ENCODE measurements at regions not wholly inside any gene's neighbourhood (a gene's known extent, or its start where the extent isn't known, plus 50 kb on each side); places are given as distances from the start of the nearest gene placed in this dataset.

DNA sequence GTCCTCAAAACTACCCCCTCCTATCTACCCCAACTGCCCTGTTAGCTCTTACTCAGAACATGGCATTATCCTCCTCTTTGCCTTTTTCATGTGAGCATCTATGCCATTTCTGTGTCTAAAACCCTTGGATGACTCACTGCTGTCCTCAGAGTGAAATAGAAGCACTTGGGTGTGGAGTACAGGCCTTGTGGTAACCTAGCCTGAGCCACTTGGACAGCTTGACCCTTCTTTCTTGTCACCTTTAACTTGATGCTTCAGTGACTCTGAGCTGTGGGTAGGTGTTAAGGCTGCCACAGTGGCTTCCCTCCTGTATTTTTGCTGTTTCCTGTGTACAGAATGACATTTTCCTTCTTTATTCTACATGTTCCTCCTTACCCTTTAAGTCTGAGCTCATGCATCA is 391.4 kb downstream of the SH3GL2 start:
- no peak for DNase-seq (ENCODE audit: low read depth in 2 of 2)

DNA sequence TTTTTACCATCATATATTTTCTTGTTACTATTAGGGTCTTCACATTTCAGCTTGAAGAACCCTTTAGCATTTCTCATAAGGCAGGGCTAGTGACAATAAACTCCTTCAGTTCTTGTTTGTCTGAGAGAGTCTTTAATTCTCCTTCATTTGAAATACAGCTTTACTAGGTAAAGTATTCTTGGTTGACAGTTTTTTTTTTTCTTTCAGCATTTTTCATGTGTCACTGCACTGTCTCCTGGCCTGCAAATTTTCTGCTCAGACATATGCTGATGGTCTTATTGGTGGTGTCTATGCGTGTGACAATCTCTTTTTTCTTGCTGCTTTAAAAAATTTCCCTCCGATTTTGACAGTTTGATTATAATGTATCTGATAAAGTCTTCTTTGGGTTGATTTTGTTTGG is 399.9 kb downstream of the SH3GL2 start:
- no peak for DNase-seq (ENCODE audit: low read depth in 2 of 2)

DNA sequence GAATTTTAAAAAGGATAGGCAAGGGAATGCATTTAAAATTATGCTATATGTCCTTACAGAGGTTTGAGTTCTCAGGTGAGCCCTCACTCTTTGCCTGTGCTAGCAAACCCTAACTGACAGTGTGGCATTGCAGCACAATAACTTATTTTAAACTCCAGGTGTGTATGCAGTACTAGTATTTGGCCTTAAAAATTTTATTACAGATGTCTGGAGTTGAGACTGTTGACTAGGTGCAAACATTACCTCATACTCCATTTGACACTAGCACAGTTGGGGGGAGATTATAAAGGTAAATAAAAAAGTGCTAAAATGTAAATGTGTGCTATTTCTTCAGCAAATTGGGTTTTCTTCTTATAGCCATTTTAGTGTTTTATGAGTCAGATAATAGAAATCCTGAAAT is 407.7 kb downstream of the SH3GL2 start:
- DNase-seq (ENCODE audit: low read depth in 2 of 2), result no peak

DNA sequence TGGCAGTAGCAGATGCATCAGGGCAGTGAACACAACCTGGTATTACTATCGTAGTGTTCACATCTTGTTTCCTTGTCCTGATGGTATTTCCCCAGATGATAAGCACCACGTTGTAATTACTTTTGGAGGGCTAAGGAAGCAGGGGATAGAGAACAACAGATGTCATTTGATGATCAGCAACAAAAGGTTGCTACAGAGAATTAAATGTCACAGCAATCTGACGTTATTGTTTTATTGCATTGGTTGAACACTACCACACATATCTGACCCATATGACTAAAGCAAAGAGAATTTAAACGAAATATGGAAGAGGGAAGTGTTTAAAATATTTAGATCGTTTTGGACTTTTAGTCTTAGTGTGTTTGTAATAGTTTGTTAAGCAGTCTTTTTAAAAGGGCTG is 408.3 kb downstream of the SH3GL2 start:
- DNase-seq (ENCODE audit: low read depth in 2 of 2), result no peak

DNA sequence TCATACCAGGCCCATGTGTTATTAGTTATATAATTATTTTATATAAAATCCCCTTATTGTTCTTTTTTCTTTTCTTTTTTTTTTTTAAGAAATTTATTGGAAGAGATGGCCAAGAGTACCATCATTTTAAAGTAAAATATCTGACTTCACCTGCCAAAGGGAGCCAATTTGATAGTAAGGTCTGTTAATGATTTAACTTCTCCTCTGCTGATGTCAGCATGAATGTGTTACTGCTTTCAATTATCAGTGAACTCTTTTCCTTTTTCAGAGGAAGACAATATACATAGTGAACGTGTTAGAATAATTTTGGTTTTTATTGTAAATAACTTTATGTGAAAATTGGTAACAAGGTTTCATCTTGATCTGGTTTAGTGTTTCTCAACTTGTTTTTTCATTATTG is 409.6 kb downstream of the SH3GL2 start:
- no peak for DNase-seq (ENCODE audit: low read depth in 2 of 2)

DNA sequence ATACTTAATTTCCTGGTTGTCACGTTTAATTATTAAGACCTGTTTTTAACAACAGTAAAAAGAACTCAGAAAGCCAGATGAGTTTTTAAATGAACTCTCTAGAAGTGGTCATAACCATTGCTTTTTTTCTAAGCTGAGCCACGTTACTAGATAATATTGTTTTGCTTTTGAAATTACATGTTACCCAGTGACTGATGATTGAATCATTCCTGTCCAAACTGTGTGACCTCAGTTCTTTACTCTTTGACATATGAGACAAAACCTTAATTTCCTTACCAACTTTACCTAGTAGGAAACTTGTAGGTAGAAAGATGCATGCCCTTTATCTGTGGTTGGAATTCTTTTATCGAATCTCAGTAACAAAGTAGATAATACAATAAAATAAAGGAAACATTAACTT is 411.7 kb downstream of the SH3GL2 start:
- DNase-seq (ENCODE audit: low read depth in 2 of 2), result no peak

DNA sequence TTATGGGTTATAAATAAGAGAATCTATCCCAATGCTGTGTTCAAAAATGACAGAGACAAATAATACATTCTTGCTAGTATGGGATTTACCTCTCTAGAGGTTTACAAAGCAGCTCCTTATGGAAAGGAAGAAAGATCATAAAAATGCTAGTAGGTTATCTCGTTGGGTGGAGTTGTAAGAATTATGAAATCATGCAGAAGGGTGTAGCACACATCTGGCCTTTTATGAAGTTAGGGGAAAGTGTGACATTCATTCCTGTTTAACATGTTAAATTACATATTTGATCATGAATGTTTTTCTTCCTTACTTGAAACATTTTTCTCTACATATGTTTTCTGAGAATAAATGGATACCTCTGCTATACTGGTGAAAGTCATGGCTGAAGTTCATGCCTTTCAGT is 414.2 kb downstream of the SH3GL2 start:
- DNase-seq (ENCODE audit: low read depth in 2 of 2), result no peak

DNA sequence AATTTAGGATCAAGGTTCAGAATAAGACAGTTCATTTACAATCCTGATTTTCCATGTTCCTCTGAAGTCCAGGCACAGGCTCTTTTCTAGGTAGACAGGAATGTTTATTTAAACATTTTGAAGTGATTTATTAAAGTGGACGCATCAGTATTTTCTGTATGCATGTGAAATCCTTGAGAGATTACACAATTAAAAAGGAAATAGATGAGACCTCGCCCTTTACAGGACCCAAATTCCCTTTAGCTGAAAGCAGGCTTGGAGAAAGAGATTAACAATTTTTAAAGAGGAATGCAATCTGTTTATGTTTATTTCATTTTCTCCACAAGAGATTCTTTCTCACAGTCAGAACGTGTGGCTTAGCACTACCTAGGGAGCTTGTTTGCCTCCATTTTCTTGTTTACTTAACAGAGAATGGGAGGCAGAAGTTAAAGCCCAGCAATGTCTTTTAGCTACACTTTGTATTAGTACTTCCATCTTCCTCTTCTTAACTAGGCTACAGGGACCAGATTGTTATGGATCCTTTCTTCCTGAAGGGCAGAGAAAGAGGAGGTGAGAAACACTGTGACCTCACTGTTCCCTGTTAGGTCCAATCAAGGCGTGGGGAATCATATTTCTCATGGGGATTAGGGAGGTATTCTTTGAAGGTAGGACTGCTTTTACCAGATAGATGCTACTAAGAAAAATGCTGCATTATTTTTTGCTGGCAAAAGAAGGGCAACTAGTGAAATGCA is 416.0 kb downstream of the SH3GL2 start:
- no peak for DNase-seq (ENCODE audit: low read depth in 2 of 2)

DNA sequence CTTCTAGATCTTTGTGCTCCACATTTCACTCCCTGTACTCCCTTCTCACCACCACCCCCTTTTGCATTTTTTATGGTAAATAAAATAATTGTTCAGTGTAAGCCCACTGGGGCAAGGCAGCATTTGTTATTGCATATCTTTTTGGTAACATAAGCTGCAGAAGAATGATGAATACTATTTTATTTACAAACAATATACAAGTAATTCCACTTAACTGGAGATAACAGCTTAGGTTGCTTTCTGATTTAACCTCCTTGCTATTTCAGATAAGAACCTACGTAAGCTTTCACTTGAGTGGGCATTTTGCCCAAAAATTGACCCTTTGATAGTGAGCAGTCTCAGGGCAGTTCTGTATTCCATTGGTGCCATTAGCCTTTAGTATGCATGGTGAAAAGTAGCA is 417.9 kb downstream of the SH3GL2 start:
- no peak for DNase-seq (ENCODE audit: low read depth in 2 of 2)

DNA sequence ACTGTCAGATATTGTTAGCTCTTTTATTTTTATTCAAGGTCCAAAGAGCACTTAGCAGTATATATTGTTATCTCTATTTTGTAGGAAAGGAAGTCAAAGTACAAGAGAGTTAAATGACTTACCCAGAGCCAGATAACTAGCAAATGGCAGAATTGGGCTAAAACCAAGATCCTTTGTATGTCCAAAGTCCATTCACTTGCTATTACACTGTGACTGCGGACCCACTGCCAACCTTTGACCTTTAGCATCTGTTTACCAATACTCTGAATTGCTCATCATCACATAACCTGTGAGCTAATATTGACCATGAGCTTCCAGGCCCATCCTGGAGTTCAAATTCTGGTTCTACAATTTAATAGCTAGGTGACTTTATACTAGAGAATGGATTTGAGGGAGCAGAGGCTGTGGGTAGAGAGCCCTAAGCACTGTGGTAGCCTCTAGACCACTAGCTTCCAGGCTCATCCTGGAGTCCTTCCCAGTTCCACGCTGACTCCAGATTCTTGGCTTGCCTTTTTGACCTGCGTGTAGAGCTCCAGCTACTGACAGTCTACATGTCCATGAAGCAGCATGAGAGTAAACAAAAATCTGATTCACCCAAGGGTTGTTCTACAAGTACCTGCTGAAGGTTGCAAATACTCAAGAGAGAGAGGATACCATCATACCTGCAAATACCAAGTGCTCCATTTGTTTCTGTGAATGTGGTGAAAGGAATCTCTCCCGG is 424.0 kb downstream of the SH3GL2 start:
- no peak for DNase-seq (ENCODE audit: low read depth in 2 of 2)

DNA sequence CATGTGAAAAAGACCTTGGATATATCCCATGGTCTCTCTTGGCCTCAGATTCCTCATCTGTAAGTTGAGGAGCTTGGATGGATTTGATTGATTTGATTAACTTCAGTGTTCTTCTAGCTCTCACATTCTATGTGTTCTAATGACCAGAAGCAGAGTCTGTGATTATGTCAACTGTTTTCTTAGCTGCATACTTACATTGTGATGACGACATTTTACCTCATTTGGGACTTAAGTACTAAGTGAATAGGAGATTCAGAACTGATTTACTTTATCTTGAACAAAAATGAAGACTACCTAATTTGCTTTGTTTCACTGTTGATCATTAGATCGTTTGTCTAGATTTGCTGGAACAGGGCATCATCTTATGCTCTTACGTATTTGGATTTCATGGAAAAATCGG is 427.7 kb downstream of the SH3GL2 start:
- no peak for DNase-seq (ENCODE audit: low read depth in 2 of 2)

DNA sequence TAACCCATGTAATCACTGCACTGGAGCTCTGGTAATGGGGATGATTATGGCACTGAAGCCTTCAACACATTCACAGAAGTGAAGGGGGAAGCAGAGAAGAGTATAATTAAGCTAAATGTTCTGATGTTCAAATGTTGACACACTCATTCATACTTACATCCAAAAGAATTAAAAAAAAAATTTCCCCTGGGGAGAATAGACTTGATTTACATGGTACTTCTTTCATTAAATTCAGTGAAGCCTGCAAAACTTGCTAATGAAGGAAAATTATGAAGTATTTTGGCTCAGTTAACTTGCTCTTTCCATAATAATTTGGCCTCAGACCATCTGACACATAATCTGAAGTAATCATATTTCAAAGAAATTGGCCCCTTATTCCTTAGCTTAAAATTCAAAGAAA is 428.8 kb downstream of the SH3GL2 start:
- no peak for DNase-seq (ENCODE audit: low read depth in 2 of 2)

DNA sequence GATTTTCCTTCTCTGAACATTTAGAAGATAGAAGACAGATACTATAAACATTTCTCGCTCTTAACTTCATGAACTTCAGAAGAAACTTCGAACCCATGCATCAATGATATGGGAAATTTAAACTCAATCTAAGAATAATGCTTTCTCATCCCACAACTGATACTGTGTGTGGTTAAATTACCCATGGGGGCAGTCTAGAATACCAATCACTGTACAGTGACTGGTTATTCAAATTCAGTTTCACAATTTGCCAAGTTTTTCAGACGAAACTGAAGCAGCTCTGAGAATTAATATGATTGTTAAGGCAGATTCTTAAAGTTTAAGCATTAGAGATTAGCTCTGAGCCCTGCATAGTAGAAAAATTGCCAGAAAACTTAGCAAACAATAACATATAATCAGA is 431.0 kb downstream of the SH3GL2 start:
- no peak for DNase-seq (ENCODE audit: low read depth in 2 of 2)

DNA sequence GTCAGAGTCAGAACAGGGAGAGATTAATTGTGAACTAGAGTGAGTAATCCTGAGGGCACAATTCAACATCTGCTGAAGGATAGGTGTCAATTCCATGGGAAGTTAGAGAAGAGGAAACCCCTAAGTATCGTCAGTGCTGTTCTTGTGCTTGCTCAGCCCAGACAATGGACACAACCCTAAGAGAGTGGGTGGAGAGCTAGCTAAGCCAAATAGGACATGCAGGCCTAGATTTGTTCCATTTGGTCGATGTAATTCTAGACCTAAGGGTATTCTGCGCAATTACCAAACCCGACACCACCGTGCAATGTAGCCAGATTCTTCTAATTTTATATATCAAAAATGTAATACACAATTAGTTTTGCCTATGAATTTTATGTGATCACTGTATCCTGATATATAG is 431.6 kb downstream of the SH3GL2 start:
- DNase-seq (ENCODE audit: low read depth in 2 of 2), result no peak

DNA sequence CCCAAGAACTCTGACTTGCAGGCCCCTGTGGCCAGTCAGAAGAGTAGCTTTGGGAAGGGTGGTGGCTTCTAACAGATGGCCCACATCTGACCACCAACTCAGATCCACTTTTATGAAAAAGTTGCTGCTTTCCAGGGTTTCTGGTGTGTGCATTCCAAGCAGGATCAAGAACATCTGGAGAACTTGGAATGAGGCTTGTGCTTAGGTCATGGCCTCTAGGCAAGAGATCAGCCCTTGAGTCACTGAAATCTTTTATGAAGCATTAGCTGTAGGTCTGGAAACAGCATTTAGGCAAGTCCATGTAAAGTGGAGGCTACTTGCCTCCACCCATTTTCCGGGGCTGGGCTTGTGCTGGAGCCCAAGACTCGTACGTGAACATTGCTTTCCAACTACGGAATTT is 433.3 kb downstream of the SH3GL2 start:
- DNase-seq (ENCODE audit: low read depth in 2 of 2), result no peak

DNA sequence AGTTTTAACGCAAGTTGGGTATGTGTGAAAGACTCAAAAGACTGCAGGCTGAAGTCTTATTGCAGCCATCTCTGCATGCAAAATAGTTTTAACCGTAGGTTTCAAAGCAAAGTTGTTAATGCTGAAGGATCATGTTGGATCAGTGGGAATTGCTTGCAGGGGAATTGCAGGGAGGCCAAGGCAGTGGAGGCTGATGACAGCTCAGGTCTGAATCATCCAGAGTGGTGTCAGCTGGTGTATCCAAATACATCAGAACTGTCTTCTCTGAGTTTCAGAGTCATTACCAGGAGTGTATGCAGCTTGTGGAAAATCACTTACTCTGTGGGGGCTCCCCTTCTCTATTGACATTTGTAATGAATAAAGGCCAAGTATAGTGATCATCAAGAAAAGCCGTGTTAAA is 435.7 kb downstream of the SH3GL2 start:
- no peak for DNase-seq (ENCODE audit: low read depth in 2 of 2)

DNA sequence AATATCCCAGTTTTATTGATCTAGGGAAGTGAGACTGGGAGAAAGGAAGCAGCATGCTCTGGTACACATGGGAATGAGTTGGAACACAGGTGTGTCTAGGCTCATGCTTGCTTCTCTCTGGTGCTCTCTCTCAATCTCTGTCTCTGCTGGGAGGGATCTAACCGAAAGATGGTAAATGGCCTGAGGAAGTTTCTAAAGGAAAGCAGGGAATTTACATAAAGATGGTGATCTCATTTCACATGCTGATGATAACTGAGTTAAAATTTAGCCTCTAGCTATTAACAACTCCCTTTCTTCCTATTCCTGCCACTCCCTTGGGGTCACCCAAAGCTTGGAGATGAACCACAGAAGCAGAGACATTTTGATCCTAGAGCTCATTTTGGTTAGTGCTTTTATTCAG is 436.2 kb downstream of the SH3GL2 start:
- DNase-seq (ENCODE audit: low read depth in 2 of 2), result no peak

DNA sequence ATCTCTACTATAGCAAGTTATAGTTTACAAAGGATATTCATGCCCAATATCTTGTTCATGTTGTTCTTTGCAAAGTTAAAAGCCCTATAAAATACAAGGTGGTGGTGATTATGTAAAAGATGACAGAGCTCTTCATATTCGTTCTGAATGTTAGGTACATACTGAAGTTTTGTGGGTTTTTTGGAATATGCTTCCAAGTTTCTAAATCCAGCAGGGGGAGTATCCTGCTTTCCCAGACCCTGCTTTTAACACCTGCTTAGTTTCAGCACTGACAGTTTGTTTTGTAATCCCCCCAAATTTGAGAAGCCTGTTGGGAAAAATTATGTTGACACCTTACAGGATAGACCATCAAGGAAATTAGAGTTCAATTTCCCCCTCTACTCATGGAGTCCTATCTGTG is 438.3 kb downstream of the SH3GL2 start:
- no peak for DNase-seq (ENCODE audit: low read depth in 2 of 2)

DNA sequence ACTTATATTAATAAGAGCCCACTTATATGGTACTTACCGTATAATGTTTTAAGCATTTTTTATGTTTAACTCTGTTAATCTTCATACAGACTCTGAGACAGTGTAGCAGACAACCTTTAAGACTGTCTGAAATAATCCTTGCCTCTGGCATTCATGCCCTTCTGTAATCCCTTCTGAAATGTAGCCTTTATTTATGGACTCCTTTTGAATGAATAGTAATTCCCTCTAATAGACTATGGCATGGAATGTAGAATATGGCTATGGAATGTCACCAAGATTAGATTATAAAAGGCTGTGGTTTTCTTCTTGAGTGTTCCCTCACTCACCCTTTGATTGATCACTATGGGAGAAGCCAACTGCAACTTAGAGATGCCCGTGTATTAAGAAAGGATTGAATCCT is 439.4 kb downstream of the SH3GL2 start:
- no peak for DNase-seq (ENCODE audit: low read depth in 2 of 2)

DNA sequence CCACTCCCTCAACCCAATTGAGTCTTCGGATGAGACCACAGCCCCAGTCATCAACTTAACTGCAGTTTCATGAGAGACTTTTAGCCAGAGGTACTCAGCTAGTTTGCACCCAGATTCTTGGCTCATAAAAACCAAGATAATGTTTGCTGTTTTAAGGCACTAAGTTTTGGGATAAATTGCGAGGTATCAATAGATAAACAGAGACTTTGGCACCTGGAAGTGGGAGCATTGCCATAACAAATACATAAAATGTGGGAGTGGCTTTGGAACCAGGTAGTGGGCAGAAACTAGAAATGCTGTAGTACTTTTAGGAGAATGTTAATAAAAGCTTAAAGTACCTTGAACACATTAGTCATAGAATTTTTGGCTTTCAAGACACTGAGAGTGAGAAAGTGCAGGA is 439.8 kb downstream of the SH3GL2 start:
- no peak for DNase-seq (ENCODE audit: low read depth in 2 of 2)

DNA sequence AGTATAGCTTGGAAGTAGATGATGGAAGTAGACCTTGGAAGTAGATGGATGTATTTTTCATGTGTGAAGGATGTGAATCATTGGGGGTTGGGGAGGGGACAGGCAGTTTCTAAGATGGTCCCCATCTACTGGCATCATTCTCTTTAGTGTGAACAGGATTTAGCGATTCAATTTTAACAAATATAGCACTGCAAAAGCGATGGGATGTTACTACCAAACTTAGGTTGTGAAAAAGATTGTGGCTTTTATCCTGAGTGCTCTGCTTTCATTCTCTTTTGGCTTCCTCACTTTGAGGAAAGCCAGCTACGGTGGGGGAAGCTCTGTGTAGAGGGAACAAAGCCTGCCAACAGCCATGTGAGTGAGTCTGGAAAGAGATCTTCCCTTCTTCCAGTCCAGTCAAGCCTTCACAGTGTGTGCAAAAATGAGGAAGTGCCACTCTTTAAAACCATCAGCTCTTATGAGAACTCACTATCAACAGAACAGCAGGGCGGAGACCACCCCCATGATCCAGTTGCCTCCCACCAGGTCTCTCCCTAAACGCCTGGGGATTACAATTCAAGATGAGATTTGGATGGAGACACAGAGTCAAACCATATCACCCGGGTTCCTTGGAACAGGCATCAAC is 441.4 kb downstream of the SH3GL2 start:
- DNase-seq (ENCODE audit: low read depth in 2 of 2), result no peak

DNA sequence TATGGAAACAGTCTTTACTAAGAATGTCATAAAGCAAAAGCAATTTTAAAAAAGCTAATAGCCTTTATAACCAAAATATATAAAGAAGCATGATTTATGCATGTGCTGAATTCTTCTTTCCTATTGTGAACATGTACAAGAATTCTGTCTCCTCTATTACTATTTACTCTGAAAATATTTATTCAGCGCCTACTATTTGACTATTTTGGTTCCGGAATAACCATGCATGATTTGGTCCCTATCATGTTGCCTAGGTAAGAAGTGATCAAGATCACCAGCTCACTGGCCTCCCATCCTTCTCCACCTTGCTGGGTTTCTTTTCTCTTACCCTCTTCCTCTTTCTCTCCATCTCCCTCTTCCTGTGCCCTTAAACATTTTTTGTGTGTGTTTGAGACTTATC is 443.8 kb downstream of the SH3GL2 start:
- no peak for DNase-seq (ENCODE audit: low read depth in 2 of 2)

DNA sequence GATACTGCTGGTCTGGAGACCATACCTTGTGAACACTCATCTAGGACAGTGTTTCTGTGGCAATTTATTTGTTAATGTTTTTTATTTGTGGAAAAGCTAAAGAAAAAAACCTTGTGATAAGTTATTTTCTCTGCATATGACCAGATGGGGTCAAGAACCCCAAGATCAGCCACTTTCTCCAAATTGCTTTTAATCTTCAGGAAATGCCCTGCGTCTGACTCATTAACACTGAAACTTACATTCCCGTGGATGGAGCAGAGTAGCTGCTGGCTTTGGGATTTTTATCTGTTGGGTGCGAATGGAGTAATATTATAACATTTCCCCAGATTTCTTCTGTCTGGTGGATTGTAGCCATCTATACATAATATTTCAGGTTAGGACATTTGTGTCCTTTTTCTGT is 444.5 kb downstream of the SH3GL2 start:
- DNase-seq (ENCODE audit: low read depth in 2 of 2), result no peak
